ENCODE measurements at regions not wholly inside any gene's neighbourhood (a gene's known extent, or its start where the extent isn't known, plus 50 kb on each side); places are given as distances from the start of the nearest gene placed in this dataset.

- WGBS, 2 donors = 63 to 80% methylated on average over 5 to 12 of the region's 18 CpGs
- Histone ChIP-seq H3K27ac (no peak overlapping the region), H3K4me3 (no peak overlapping the region), H3K36me3 (no peaks in the 10 kb centered on the region), H3K27me3 (peaks cover 0 to 40% (median 0%) of the 10 kb centered on the region in 4 donors), H3K9me3 (no peaks in the 10 kb centered on the region), H3K4me1 (peaks cover 0 to 5% (median 0%) of the 10 kb centered on the region in 3 donors)
- intact Hi-C loops (cut with DNase I) = no loop called here
- TF ChIP-seq POLR2A (IDR thresholded peaks at IDR 0.05) = no peak
- no peak for TF ChIP-seq CTCF (IDR thresholded peaks at IDR 0.05)
- DNase-seq = no peak
Measured at GRCh38 chr22:48587236-48587865, 1240.3 kb downstream of the BRD1 start.

- no peak overlapping the region for H3K27ac ChIP-seq
- H3K36me3 ChIP-seq = no peaks in the 10 kb centered on the region
- H3K9me3 ChIP-seq = no peaks in the 10 kb centered on the region
- TF ChIP-seq CTCF (IDR thresholded peaks at IDR 0.05) = no peak
- no peak for TF ChIP-seq POLR2A (IDR thresholded peaks at IDR 0.05)
- no peak overlapping the region for H3K4me3 ChIP-seq
- peaks cover 0 to 5% (median 0%) of the 10 kb centered on the region in 3 donors for H3K4me1 ChIP-seq
- no peak for DNase-seq
- peaks cover 0 to 36% (median 0%) of the 10 kb centered on the region in 4 donors for H3K27me3 ChIP-seq
- WGBS, 2 donors = 65% methylated on average over 5 of the region's 7 CpGs; no CpG with 5 or more reads in 1 of the 2 donors
- intact Hi-C loops (cut with DNase I) = no loop called here
Measured at GRCh38 chr22:48586799-48587185, 1240.9 kb downstream of the BRD1 start.

- no peak for DNase-seq
- TF ChIP-seq CTCF (IDR thresholded peaks at IDR 0.05) (no peak), POLR2A (IDR thresholded peaks at IDR 0.05) (no peak)
- H3K27ac ChIP-seq = no peak overlapping the region
- intact Hi-C loops (cut with DNase I) = no loop called here
- H3K4me1 ChIP-seq = peaks cover 0 to 5% (median 0%) of the 10 kb centered on the region in 3 donors
- peaks cover 0 to 40% (median 0%) of the 10 kb centered on the region in 4 donors for H3K27me3 ChIP-seq
- H3K9me3 ChIP-seq = no peaks in the 10 kb centered on the region
- no peak overlapping the region for H3K4me3 ChIP-seq
- no peaks in the 10 kb centered on the region for H3K36me3 ChIP-seq
- 69 to 71% methylated on average over 8 to 11 of the region's 21 CpGs for WGBS, 2 donors
Measured at GRCh38 chr22:48585916-48586798, 1241.5 kb downstream of the BRD1 start.

GRCh38 chr22:48584170-48584569 is 1243.5 kb downstream of the BRD1 start:
- no peak overlapping the region for H3K27ac ChIP-seq
- intact Hi-C loops (cut with DNase I) = no loop called here
- TF ChIP-seq POLR2A (IDR thresholded peaks at IDR 0.05) (no peak), CTCF (IDR thresholded peaks at IDR 0.05) (no peak)

More at GRCh38 chr22:48584170-48584569, 1243.5 kb downstream of the BRD1 start:
- Histone ChIP-seq H3K4me3 (no peak overlapping the region), H3K36me3 (no peaks in the 10 kb centered on the region), H3K9me3 (no peaks in the 10 kb centered on the region), H3K4me1 (peaks cover 0 to 11% (median 0%) of the 10 kb centered on the region in 3 donors), H3K27me3 (peaks cover 0 to 59% (median 0%) of the 10 kb centered on the region in 4 donors)
- WGBS, 2 donors = 94 to 95% methylated on average over 3 of the region's 3 CpGs
- no peak for DNase-seq

All from esophagus squamous epithelium (tissue), 5 donors.